Thoracic aorta (tissue), 2 donors: ENCODE measurements at regions not wholly inside any gene's neighbourhood (a gene's known extent, or its start where the extent isn't known, plus 50 kb on each side); places are given as distances from the start of the nearest gene placed in this dataset.

Source experiments
- ATAC-seq: fragments of 150-250 bp; one replicate; pipeline ENCODE4 v1.8.0; 2017; ENCODE audit warnings: low read depth; ENCODE audit not compliant: insufficient number of reproducible peaks, low FRiP score
- DNase-seq: peaks from one replicate; pipeline ENCODE4 v3.0.0-alpha.2; 2020; ENCODE audit warnings: low spot score
- H3K27ac ChIP-seq, 2 donors: fragments of 200-600 bp; sonication (generic); 1 replicate in 1 of 2; 2 replicates in 1 of 2; pipeline ENCODE4 v1.5.1; 2016; ENCODE audit warnings: mild to moderate bottlenecking in 2 of 2, moderate library complexity in 2 of 2
- H3K27me3 ChIP-seq: fragments of 200-600 bp; sonication (generic); replicated peaks from 2 replicates; pipeline ENCODE4 v1.6.0; 2016; ENCODE audit warnings: mild to moderate bottlenecking; ENCODE audit not compliant: insufficient read depth
- H3K36me3 ChIP-seq: fragments of 200-600 bp; sonication (generic); one replicate; pipeline ENCODE4 v1.5.1; 2016
- H3K4me1 ChIP-seq, 2 donors: fragments of 200-600 bp; sonication (generic); 1 replicate in 1 of 2; 2 replicates in 1 of 2; pipeline versions ENCODE4 v1.5.1 to v1.6.0; 2016; ENCODE audit warnings: low read depth in 2 of 2, mild to moderate bottlenecking in 1 of 2; ENCODE audit not compliant: control insufficient read depth in 1 of 2
- H3K4me3 ChIP-seq: fragments of 200-600 bp; sonication (generic); 2 replicates; pipeline ENCODE4 v1.5.1; 2016; ENCODE audit warnings: mild to moderate bottlenecking
- H3K9me3 ChIP-seq: fragments of 200-600 bp; sonication (generic); 2 replicates; pipeline ENCODE4 v1.5.1; 2016
- CTCF ChIP-seq: fragments of 200-600 bp; sonication (generic); IDR thresholded peaks from one replicate; pipeline ENCODE4 v1.5.1; 2019; ENCODE audit warnings: antibody characterized with exemption

GRCh38 chr11:116182356-116182966, 590.3 kb downstream of the BUD13 start:
- no peaks in the 10 kb centered on the region for H3K4me1 ChIP-seq
- ATAC-seq (no peak), DNase-seq (no peak)
- no peaks in the 10 kb centered on the region for H3K36me3 ChIP-seq
- TF ChIP-seq CTCF = no peak
- H3K27ac ChIP-seq = no peak overlapping the region
- no peak overlapping the region for H3K4me3 ChIP-seq
- no peaks in the 10 kb centered on the region for H3K9me3 ChIP-seq
- no peaks in the 10 kb centered on the region for H3K27me3 ChIP-seq

- Histone ChIP-seq H3K4me1 (no peaks in the 10 kb centered on the region), H3K36me3 (no peaks in the 10 kb centered on the region), H3K27ac (no peak overlapping the region), H3K4me3 (no peak overlapping the region), H3K9me3 (no peaks in the 10 kb centered on the region), H3K27me3 (no peaks in the 10 kb centered on the region)
- ATAC-seq (no peak), DNase-seq (no peak)
- TF ChIP-seq CTCF = no peak
These were observed 591.8 kb downstream of the BUD13 start for GRCh38 chr11:116180806-116181600.

GRCh38 chr11:116179401-116179800, 593.4 kb downstream of the BUD13 start:
- Histone ChIP-seq H3K36me3 (no peaks in the 10 kb centered on the region), H3K27ac (no peak overlapping the region), H3K9me3 (no peaks in the 10 kb centered on the region), H3K4me1 (no peaks in the 10 kb centered on the region), H3K27me3 (no peaks in the 10 kb centered on the region), H3K4me3 (no peak overlapping the region)
- TF ChIP-seq CTCF = no peak
- DNase-seq (no peak), ATAC-seq (no peak)

- Histone ChIP-seq H3K9me3 (no peaks in the 10 kb centered on the region), H3K27ac (no peak overlapping the region), H3K4me3 (no peak overlapping the region), H3K4me1 (no peaks in the 10 kb centered on the region), H3K36me3 (no peaks in the 10 kb centered on the region), H3K27me3 (no peaks in the 10 kb centered on the region)
- DNase-seq (no peak), ATAC-seq (no peak)
- TF ChIP-seq CTCF = no peak
These were observed 595.1 kb downstream of the BUD13 start for GRCh38 chr11:116177521-116178210.

- Histone ChIP-seq H3K36me3 (no peaks in the 10 kb centered on the region), H3K27me3 (no peaks in the 10 kb centered on the region), H3K27ac (no peak overlapping the region), H3K4me3 (no peak overlapping the region), H3K4me1 (no peaks in the 10 kb centered on the region), H3K9me3 (no peaks in the 10 kb centered on the region)
- TF ChIP-seq CTCF = no peak
- DNase-seq = no peak
- no peak for ATAC-seq
These were observed 596.2 kb downstream of the BUD13 start for GRCh38 chr11:116176484-116177005.
